Endothelial cell (in vitro differentiated cells): ENCODE measurements at regions not wholly inside any gene's neighbourhood (a gene's known extent, or its start where the extent isn't known, plus 50 kb on each side); places are given as distances from the start of the nearest gene placed in this dataset.
"Not testable (repeated sequence)": the region's sequence is repeated elsewhere in the genome, so short reads cannot be mapped to it uniquely, and the experiment has no call there.

Experiments used
- DNase-seq: peaks from one replicate; pipeline ENCODE4 v3.0.0; 2021; ENCODE audit warnings: low spot score
- H3K27ac Mint-ChIP-seq: one replicate; pipeline ENCODE4 v1.8.0; 2021; ENCODE audit warnings: mixed read lengths, inconsistent platforms; ENCODE audit not compliant: unreplicated experiment
- H3K27me3 Mint-ChIP-seq: one replicate; pipeline ENCODE4 v1.8.0; 2021; ENCODE audit warnings: mild to moderate bottlenecking, moderate library complexity, mixed read lengths, inconsistent platforms; ENCODE audit not compliant: unreplicated experiment
- H3K36me3 Mint-ChIP-seq: one replicate; pipeline ENCODE4 v1.8.0; 2021; ENCODE audit warnings: mild to moderate bottlenecking, low read depth, mixed read lengths, inconsistent platforms; ENCODE audit not compliant: unreplicated experiment
- H3K4me1 Mint-ChIP-seq: one replicate; pipeline ENCODE4 v1.8.0; 2021; ENCODE audit warnings: mild to moderate bottlenecking, mixed read lengths, inconsistent platforms; ENCODE audit not compliant: unreplicated experiment
- H3K4me3 Mint-ChIP-seq: one replicate; pipeline ENCODE4 v1.8.0; 2021; ENCODE audit warnings: mild to moderate bottlenecking, mixed read lengths, inconsistent platforms; ENCODE audit not compliant: unreplicated experiment
- H3K9me3 Mint-ChIP-seq: one replicate; pipeline ENCODE4 v1.8.0; 2021; ENCODE audit warnings: mixed read lengths, inconsistent platforms; ENCODE audit not compliant: unreplicated experiment
- TF ChIP-seq, protein P1 (sequence below): fragments of 200-600 bp; sonication (generic); IDR thresholded peaks from one replicate; pipeline ENCODE4 v1.5.0; 2021; ENCODE audit warnings: antibody characterized with exemption; ENCODE audit not compliant: unreplicated experiment

- H3K4me3 Mint-ChIP-seq: no peak overlapping the region
These were observed 62.0 kb downstream of the CAVIN4 start for GRCh38 chr9:100639854-100640253.

DNA sequence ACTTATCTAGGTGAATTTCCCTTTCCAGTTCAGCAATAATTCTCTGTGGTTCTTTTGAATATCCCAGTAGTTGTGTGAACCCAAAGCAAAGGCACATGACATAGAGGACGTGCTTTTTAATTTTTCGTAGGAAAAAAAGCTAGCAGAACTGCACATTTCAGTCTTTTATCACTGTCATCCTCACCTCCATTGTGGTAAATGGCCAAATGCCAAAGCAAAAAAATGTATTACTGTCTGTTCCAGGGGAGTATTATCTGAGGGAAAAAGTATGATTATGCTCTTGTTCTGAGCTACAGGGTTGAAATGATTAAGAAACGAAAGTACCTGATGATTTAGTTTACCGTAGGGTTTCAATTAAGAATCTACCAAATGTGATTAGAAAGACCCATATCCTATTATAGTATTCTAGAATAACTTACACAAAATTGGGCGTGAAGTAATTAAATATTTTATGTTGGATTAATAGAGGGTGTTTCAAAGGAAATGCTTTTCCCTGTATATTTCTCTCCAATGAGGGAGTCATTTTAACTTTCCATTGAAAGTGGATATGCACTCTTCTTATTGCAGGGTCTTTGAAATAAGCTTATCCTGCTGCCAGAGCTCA is 62.7 kb downstream of the CAVIN4 start:
- peaks cover 8% of the 10 kb centered on the region for H3K4me1 Mint-ChIP-seq
- H3K27ac Mint-ChIP-seq: no peak overlapping the region
- TF ChIP-seq, protein P1, sequence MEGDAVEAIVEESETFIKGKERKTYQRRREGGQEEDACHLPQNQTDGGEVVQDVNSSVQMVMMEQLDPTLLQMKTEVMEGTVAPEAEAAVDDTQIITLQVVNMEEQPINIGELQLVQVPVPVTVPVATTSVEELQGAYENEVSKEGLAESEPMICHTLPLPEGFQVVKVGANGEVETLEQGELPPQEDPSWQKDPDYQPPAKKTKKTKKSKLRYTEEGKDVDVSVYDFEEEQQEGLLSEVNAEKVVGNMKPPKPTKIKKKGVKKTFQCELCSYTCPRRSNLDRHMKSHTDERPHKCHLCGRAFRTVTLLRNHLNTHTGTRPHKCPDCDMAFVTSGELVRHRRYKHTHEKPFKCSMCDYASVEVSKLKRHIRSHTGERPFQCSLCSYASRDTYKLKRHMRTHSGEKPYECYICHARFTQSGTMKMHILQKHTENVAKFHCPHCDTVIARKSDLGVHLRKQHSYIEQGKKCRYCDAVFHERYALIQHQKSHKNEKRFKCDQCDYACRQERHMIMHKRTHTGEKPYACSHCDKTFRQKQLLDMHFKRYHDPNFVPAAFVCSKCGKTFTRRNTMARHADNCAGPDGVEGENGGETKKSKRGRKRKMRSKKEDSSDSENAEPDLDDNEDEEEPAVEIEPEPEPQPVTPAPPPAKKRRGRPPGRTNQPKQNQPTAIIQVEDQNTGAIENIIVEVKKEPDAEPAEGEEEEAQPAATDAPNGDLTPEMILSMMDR: no peak
- no peaks in the 10 kb centered on the region for H3K9me3 Mint-ChIP-seq
- peaks cover 6% of the 10 kb centered on the region for H3K36me3 Mint-ChIP-seq
- DNase-seq: no peak
- no peak overlapping the region for H3K4me3 Mint-ChIP-seq
- H3K27me3 Mint-ChIP-seq: peaks cover 2% of the 10 kb centered on the region

More at GRCh38 chr9:100639854-100640253, 62.0 kb downstream of the CAVIN4 start:
- Mint-ChIP-seq H3K27ac (no peak overlapping the region), H3K36me3 (peaks cover 6% of the 10 kb centered on the region), H3K4me1 (peaks cover 8% of the 10 kb centered on the region), H3K9me3 (no peaks in the 10 kb centered on the region), H3K27me3 (peaks cover 2% of the 10 kb centered on the region)
- TF ChIP-seq, protein P1: no peak
- no peak for DNase-seq

DNA sequence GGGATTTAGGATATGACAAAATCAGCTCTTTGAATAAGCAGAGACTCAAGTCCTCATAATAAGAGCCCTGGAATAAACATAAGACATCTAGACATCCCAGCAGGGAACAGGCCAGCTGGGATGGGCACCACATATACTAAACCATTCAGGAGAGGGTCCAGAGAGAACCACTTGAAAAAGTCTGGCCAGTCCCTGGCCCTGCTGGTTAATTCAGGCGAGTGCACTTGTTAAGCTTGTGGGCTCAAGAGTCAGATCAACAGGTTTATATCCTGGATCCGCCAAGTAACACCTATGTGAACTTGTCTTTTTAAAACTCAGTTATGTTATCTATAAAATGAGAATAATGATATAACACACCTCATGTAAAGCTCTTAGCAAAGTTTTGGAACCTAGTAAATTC is 63.3 kb downstream of the CAVIN4 start:
- Mint-ChIP-seq H3K4me1 (peaks cover 8% of the 10 kb centered on the region), H3K36me3 (peaks cover 6% of the 10 kb centered on the region), H3K9me3 (no peaks in the 10 kb centered on the region), H3K27ac (no peak overlapping the region), H3K4me3 (no peak overlapping the region), H3K27me3 (peaks cover 2% of the 10 kb centered on the region)
- TF ChIP-seq, protein P1: no peak
- no peak for DNase-seq

DNA sequence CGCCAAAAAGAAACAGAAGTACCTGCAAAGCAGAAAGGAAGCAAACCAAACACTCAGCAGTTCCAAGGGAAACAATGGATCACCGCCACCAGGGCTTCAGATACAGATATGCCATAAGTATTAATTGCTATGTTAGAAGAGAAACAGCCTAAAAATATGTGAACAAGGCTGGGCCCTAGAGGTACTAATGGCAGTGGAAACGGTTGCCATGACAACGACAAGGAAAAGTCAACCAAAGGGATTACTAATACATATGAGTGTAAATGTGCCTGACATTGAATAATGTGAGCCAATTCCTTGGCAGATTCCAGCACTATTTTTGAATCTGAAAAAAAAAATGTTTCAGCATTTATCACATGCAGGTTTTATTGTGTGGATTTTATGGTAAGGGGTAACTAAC is 75.0 kb downstream of the CAVIN4 start:
- peaks cover 16% of the 10 kb centered on the region for H3K36me3 Mint-ChIP-seq
- no peak overlapping the region for H3K4me3 Mint-ChIP-seq
- H3K27me3 Mint-ChIP-seq: peaks cover 2% of the 10 kb centered on the region
- peaks cover 3% of the 10 kb centered on the region for H3K4me1 Mint-ChIP-seq
- no peak for DNase-seq
- no peak overlapping the region for H3K27ac Mint-ChIP-seq
- H3K9me3 Mint-ChIP-seq: peaks cover 17% of the 10 kb centered on the region
- TF ChIP-seq, protein P1: no peak

DNA sequence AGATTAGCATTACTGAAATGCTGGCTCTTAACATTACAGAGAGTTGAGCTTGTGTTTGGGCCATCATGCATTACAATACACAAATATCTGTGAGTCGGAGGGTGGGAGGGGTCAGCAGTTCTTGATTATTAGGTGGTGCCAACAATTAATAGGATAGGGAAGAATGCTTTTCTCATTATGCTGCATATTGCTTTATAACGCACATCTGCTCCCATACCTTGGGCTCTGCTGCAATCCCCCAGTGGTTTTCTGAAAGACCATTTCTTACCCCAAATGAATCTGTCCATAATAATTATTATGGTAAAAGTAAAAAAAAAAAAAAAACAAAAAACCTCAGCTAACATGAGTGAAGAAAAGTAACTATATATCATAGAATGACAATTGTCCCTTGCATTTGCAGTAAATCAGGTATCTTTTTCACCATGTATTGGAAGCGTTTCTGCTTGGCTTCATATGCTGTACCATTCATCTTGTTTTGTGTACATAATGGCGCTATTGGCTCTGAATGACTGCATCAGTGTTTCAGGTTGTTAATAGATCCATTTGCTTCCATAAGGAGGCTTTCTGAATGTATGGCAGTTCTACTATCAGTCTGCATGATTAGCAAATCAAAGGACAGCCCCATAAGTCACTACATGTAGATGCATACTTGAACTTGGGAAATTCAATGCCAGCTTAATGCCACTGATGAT is 75.9 kb downstream of the CAVIN4 start:
- TF ChIP-seq, protein P1: no peak
- H3K27ac Mint-ChIP-seq: no peak overlapping the region
- H3K27me3 Mint-ChIP-seq: peaks cover 2% of the 10 kb centered on the region
- peaks cover 19% of the 10 kb centered on the region for H3K36me3 Mint-ChIP-seq
- no peaks in the 10 kb centered on the region for H3K4me1 Mint-ChIP-seq
- H3K4me3 Mint-ChIP-seq: no peak overlapping the region
- DNase-seq: no peak
- peaks cover 21% of the 10 kb centered on the region for H3K9me3 Mint-ChIP-seq

DNA sequence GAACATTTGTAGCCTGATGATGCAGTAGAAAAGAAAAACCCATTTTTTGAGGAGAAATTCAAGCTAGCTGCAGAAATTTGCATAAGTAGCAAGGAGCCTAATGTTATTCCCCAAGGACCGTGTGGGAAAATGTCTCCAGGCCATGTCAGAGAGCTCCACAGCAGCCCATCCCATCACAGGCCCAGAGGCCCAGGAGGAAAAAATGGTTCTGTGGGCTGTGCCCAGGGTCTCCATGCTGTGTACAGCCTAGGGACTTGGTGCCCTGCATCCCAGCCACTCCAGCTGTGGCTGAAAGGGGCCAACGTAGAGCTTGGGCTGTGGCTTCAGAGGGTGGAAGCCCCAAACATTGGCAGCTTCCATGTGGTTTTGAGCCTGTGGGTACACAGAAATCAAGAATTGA is 79.0 kb downstream of the CAVIN4 start:
- H3K4me3 Mint-ChIP-seq, DNase-seq, H3K4me1 Mint-ChIP-seq, H3K27me3 Mint-ChIP-seq, H3K27ac Mint-ChIP-seq: not testable (repeated sequence)
- Mint-ChIP-seq H3K9me3 (peaks cover 21% of the 10 kb centered on the region), H3K36me3 (peaks cover 19% of the 10 kb centered on the region)
